H9 (cell line): ENCODE measurements at regions not wholly inside any gene's neighbourhood (a gene's known extent, or its start where the extent isn't known, plus 50 kb on each side); places are given as distances from the start of the nearest gene placed in this dataset.
"Not testable (repeated sequence)": the region's sequence is repeated elsewhere in the genome, so short reads cannot be mapped to it uniquely, and the experiment has no call there.

Experiments used
- DNase-seq: peaks from one replicate; pipeline ENCODE4 v3.0.0-alpha.2; 2017
- H2AFZ ChIP-seq: one replicate; pipeline ENCODE4 v1.6.1; 2013; ENCODE audit warnings: mild to moderate bottlenecking, low read length, control low read depth, moderate library complexity
- H2AK5ac ChIP-seq: 2 replicates; pipeline ENCODE4 v1.6.1; 2013; ENCODE audit warnings: low read length, control low read depth, mixed read lengths; ENCODE audit not compliant: insufficient read length
- H2BK120ac ChIP-seq: one replicate; pipeline ENCODE4 v1.6.1; 2013; ENCODE audit warnings: low read depth, mild to moderate bottlenecking, low read length, control low read depth, inconsistent platforms; ENCODE audit not compliant: poor library complexity, severe bottlenecking
- H2BK12ac ChIP-seq: 2 replicates; pipeline ENCODE4 v1.6.1; 2013; ENCODE audit warnings: low read length, control low read depth, mixed read lengths, low read depth; ENCODE audit not compliant: insufficient read length
- H2BK15ac ChIP-seq: 2 replicates; pipeline ENCODE4 v1.6.1; 2013; ENCODE audit warnings: low read depth, low read length, control low read depth
- H2BK20ac ChIP-seq: one replicate; pipeline ENCODE4 v1.6.1; 2013; ENCODE audit warnings: low read depth, mild to moderate bottlenecking, low read length, control low read depth, inconsistent platforms; ENCODE audit not compliant: poor library complexity, severe bottlenecking
- H2BK5ac ChIP-seq: 2 replicates; pipeline ENCODE4 v1.6.1; 2013; ENCODE audit warnings: low read length, control low read depth, mixed read lengths; ENCODE audit not compliant: insufficient read length
- H3K14ac ChIP-seq: 2 replicates; pipeline ENCODE4 v1.6.1; 2013; ENCODE audit warnings: low read length, control low read depth; ENCODE audit not compliant: insufficient read depth
- H3K18ac ChIP-seq: 2 replicates; pipeline ENCODE4 v1.6.1; 2013; ENCODE audit warnings: low read depth, mild to moderate bottlenecking, mixed read lengths, low read length, control low read depth; ENCODE audit not compliant: insufficient read length
- H3K23ac ChIP-seq: 2 replicates; pipeline ENCODE4 v1.6.1; 2013; ENCODE audit warnings: low read length, control low read depth, mixed read lengths, low read depth; ENCODE audit not compliant: insufficient read length
- H3K23me2 ChIP-seq: 2 replicates; pipeline ENCODE4 v1.6.1; 2013; ENCODE audit warnings: low read depth, mild to moderate bottlenecking, mixed read lengths, low read length, control low read depth; ENCODE audit not compliant: insufficient read length, poor library complexity, severe bottlenecking
- H3K27ac ChIP-seq: 2 replicates; pipeline ENCODE4 v1.5.1; 2013; ENCODE audit warnings: low read length, control low read depth, mixed read lengths, low read depth; ENCODE audit not compliant: insufficient read length
- H3K27me3 ChIP-seq: 2 replicates; pipeline ENCODE4 v1.6.1; 2013; ENCODE audit warnings: low read length, control low read depth, inconsistent platforms; ENCODE audit not compliant: insufficient read depth
- H3K4ac ChIP-seq: 2 replicates; pipeline ENCODE4 v1.6.1; 2013; ENCODE audit warnings: low read depth, mild to moderate bottlenecking, control low read depth, inconsistent platforms, low read length, moderate library complexity
- H3K4me1 ChIP-seq: 2 replicates; pipeline ENCODE4 v1.6.1; 2013; ENCODE audit warnings: low read length, control low read depth, inconsistent platforms; ENCODE audit not compliant: insufficient read depth
- H3K4me2 ChIP-seq: 2 replicates; pipeline ENCODE4 v1.6.1; 2013; ENCODE audit warnings: low read length, control low read depth, mixed read lengths; ENCODE audit not compliant: insufficient read length, insufficient read depth
- H3K56ac ChIP-seq: 2 replicates; pipeline ENCODE4 v1.6.1; 2013; ENCODE audit warnings: low read depth, mild to moderate bottlenecking, mixed read lengths, low read length, control low read depth; ENCODE audit not compliant: insufficient read length
- H3K79me1 ChIP-seq: 2 replicates; pipeline ENCODE4 v1.6.1; 2013; ENCODE audit warnings: low read depth, mild to moderate bottlenecking, moderate library complexity, low read length, control low read depth, inconsistent platforms; ENCODE audit not compliant: insufficient read depth, poor library complexity, severe bottlenecking
- H3K79me2 ChIP-seq: 2 replicates; pipeline ENCODE4 v1.6.1; 2013; ENCODE audit warnings: low read length, control low read depth, inconsistent platforms; ENCODE audit not compliant: insufficient read depth
- H3K9ac ChIP-seq: 2 replicates; pipeline ENCODE4 v1.6.1; 2013; ENCODE audit warnings: low read length, control low read depth, mixed read lengths; ENCODE audit not compliant: insufficient read length; ENCODE audit errors: extremely low read depth
- H3K9me3 ChIP-seq: one replicate; pipeline ENCODE4 v1.6.1; 2013; ENCODE audit warnings: low read depth, low read length, inconsistent platforms; ENCODE audit not compliant: control insufficient read depth
- H3T11ph ChIP-seq: one replicate; pipeline ENCODE4 v1.6.1; 2013; ENCODE audit warnings: mild to moderate bottlenecking, low read length, control low read depth, inconsistent platforms
- H4K20me1 ChIP-seq: one replicate; pipeline ENCODE4 v1.6.1; 2013; ENCODE audit not compliant: control insufficient read depth, insufficient read length, insufficient read depth
- H4K5ac ChIP-seq: 2 replicates; pipeline ENCODE4 v1.6.1; 2013; ENCODE audit warnings: low read depth, mild to moderate bottlenecking, mixed read lengths, low read length, control low read depth; ENCODE audit not compliant: insufficient read length
- H4K8ac ChIP-seq: replicated peaks from 2 replicates; pipeline ENCODE4 v1.6.1; 2013; ENCODE audit warnings: low read length, control low read depth, mixed read lengths, low read depth; ENCODE audit not compliant: insufficient read length
- H4K91ac ChIP-seq: 2 replicates; pipeline ENCODE4 v1.6.1; 2013; ENCODE audit warnings: low read depth, mild to moderate bottlenecking, moderate library complexity, mixed read lengths, low read length, control low read depth; ENCODE audit not compliant: insufficient read length
- H3K27ac Mint-ChIP-seq, 3 experiments: 2 replicates in 2 of 3; 3 replicates in 1 of 3; pipeline ENCODE4 v1.8.0; 2020 to 2021; ENCODE audit warnings: mixed read lengths in 3 of 3, mild to moderate bottlenecking in 1 of 3, moderate library complexity in 1 of 3
- H3K27me3 Mint-ChIP-seq: 2 replicates; pipeline ENCODE4 v1.8.0; 2021; ENCODE audit warnings: low read depth, mild to moderate bottlenecking, moderate library complexity, mixed read lengths
- H3K36me3 Mint-ChIP-seq, 3 experiments: 2 replicates in 2 of 3; 3 replicates in 1 of 3; pipeline ENCODE4 v1.8.0; 2020 to 2021; ENCODE audit warnings: low read depth in 3 of 3, mixed read lengths in 3 of 3; ENCODE audit not compliant: insufficient read depth in 1 of 3
- H3K4me1 Mint-ChIP-seq, 2 experiments: 2 replicates each; pipeline ENCODE4 v1.8.0; 2020; ENCODE audit warnings: mixed read lengths in 2 of 2
- H3K4me3 Mint-ChIP-seq, 2 experiments: 2 replicates in 1 of 2; 3 replicates in 1 of 2; pipeline ENCODE4 v1.8.0; 2020 to 2021; ENCODE audit warnings: mild to moderate bottlenecking in 2 of 2, mixed read lengths in 2 of 2, moderate library complexity in 1 of 2
- H3K9me3 Mint-ChIP-seq, 2 experiments: 2 replicates in 1 of 2; 3 replicates in 1 of 2; pipeline ENCODE4 v1.8.0; 2020; ENCODE audit warnings: mild to moderate bottlenecking in 2 of 2, mixed read lengths in 2 of 2, moderate library complexity in 1 of 2
- CTCF ChIP-seq: fragments of 200-600 bp; sonication (generic); conservative IDR thresholded peaks from 3 replicates; pipeline ENCODE4 v1.8.0; 2021; ENCODE audit warnings: antibody characterized with exemption, mild to moderate bottlenecking
- WGBS: extraction: QIAGEN DNeasy Blood & Tissue Kit; methylation state at CpG from one replicate; pipeline ENCODE4 v1.1.7; 2013; ENCODE audit warnings: missing lambda C conversion rate, low lambda C conversion rate, mixed read lengths; ENCODE audit not compliant: insufficient read length; ENCODE audit errors: extremely low coverage; 5-methylcytosine and 5-hydroxymethylcytosine counted together

- H3K14ac ChIP-seq, H3K4me1 ChIP-seq, H2BK5ac ChIP-seq, H3K23me2 ChIP-seq, H3K27ac ChIP-seq, H4K5ac ChIP-seq, H3K9me3 ChIP-seq, H3K79me1 ChIP-seq, H3K18ac ChIP-seq, H3K9ac ChIP-seq, H3K36me3 Mint-ChIP-seq, H3K4me3 Mint-ChIP-seq, H3K27me3 Mint-ChIP-seq, H3K4me2 ChIP-seq, H4K20me1 ChIP-seq, H2AK5ac ChIP-seq, H4K8ac ChIP-seq, H3K27ac Mint-ChIP-seq, H4K91ac ChIP-seq, H3K9me3 Mint-ChIP-seq, H3K23ac ChIP-seq, H3K27me3 ChIP-seq, H2BK12ac ChIP-seq, H2BK15ac ChIP-seq, H2BK120ac ChIP-seq, H2AFZ ChIP-seq, H3K79me2 ChIP-seq, H3K4ac ChIP-seq, H3K56ac ChIP-seq, H2BK20ac ChIP-seq, H3T11ph ChIP-seq: not testable (repeated sequence)
- TF ChIP-seq CTCF = peak; percentile 93
- no CpG with 5 or more reads among the region's 17 CpGs for WGBS
- peak; percentile 64 for DNase-seq
- peaks cover 18 to 20% of the 10 kb centered on the region in 2 experiments for H3K4me1 Mint-ChIP-seq
These were observed 76.3 kb upstream of the KCNAB1 start for GRCh38 chr3:156043832-156044633.
